SK-N-SH treated with all-trans-retinoic acid at 6 μM for 48 hours (cell line): ENCODE measurements at regions not wholly inside any gene's neighbourhood (a gene's known extent, or its start where the extent isn't known, plus 50 kb on each side); places are given as distances from the start of the nearest gene placed in this dataset.

Experiments
- ARNTL ChIP-seq: fragments of 450-650 bp; formaldehyde crosslinking; IDR thresholded peaks from 2 replicates; pipeline ENCODE4 v1.5.0; 2020; ENCODE audit warnings: low read depth, mild to moderate bottlenecking, moderate library complexity, borderline replicate concordance
- BACH2 ChIP-seq: fragments of 250-450 bp; sonication (Bioruptor Pico); IDR thresholded peaks from 2 replicates; pipeline ENCODE4 v1.9.0; 2021; ENCODE audit warnings: mild to moderate bottlenecking, borderline replicate concordance
- GLIS3 ChIP-seq: fragments of 250-450 bp; sonication (Bioruptor Pico); IDR thresholded peaks from 2 replicates; pipeline ENCODE4 v1.5.0; 2020; ENCODE audit warnings: mild to moderate bottlenecking, moderate library complexity
- PATZ1 ChIP-seq: fragments of 250-450 bp; sonication (Bioruptor Pico); IDR thresholded peaks from 2 replicates; pipeline ENCODE4 v1.8.0; 2020; ENCODE audit warnings: mild to moderate bottlenecking, moderate library complexity, borderline replicate concordance
- PPARA ChIP-seq: fragments of 250-450 bp; sonication (Bioruptor Pico); IDR thresholded peaks from 2 replicates; pipeline ENCODE4 v1.5.0; 2020; ENCODE audit warnings: mild to moderate bottlenecking, borderline replicate concordance
- TCF4 ChIP-seq: fragments of 250-450 bp; sonication (Bioruptor Pico); IDR thresholded peaks from 2 replicates; pipeline ENCODE4 v1.8.0; 2021; ENCODE audit warnings: mild to moderate bottlenecking, moderate library complexity, borderline replicate concordance
- TOX ChIP-seq: fragments of 250-450 bp; sonication (Bioruptor Pico); IDR thresholded peaks from 2 replicates; pipeline ENCODE4 v1.8.0; 2021; ENCODE audit warnings: mild to moderate bottlenecking, moderate library complexity, borderline replicate concordance
- TSHZ2 ChIP-seq: fragments of 250-450 bp; sonication (Bioruptor Pico); IDR thresholded peaks from 2 replicates; pipeline ENCODE4 v1.5.0; 2020; ENCODE audit warnings: mild to moderate bottlenecking, moderate library complexity
- ZFP3 ChIP-seq: fragments of 250-450 bp; sonication (Bioruptor Pico); IDR thresholded peaks from 2 replicates; pipeline ENCODE4 v1.5.0; 2020; ENCODE audit warnings: mild to moderate bottlenecking, moderate library complexity
- ZFP30 ChIP-seq: fragments of 450-650 bp; formaldehyde crosslinking; IDR thresholded peaks from 2 replicates; pipeline ENCODE4 v1.5.0; 2022; ENCODE audit warnings: mild to moderate bottlenecking, moderate library complexity
- ZNF8 ChIP-seq: fragments of 450-650 bp; formaldehyde crosslinking; IDR thresholded peaks from 2 replicates; pipeline ENCODE4 v1.5.0; 2020; ENCODE audit warnings: mild to moderate bottlenecking, moderate library complexity

DNA sequence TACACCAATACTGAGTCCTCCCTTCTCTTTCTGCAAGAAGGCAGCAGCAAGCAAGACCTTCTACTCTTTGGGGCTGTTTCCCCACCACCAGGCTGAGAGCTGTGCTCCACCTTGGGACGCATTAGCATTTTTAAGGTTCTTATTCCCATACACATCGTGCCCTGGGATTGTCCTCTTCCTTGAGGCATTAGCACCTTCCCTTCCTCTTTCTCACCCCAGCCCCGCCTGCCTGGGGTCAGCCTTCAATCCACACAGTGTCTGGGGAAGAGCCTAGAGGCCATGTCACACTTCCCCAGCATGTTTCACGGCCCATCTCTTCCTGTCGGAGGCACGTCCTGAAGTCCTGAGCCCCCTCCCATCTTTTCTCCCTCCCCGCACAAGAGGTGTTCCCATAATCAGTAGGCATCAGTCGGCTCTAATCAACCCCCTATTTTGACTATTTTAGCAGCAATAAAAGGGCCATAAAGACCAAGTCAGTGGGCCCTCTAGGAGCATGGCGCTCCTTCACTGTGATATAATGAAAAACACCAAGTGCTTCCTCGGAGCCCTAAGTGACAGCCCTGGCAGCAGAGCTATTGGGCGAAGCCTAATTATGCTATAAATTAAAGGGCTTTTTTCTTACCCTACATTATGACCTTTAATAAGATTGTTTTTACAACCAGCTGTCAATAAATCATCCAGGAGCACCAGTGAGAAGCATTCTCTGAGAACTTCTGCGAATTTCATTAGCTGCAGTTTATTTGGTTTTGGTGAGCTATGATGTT lies 55.0 kb upstream of the PKDCC start:
- TF ChIP-seq ZFP3 (CRISPR knock-in tag) (no peak), TCF4 (CRISPR knock-in tag) (no peak), ARNTL (no peak), PATZ1 (CRISPR knock-in tag) (no peak), TSHZ2 (CRISPR knock-in tag) (no peak), PPARA (CRISPR knock-in tag) (no peak), TOX (CRISPR knock-in tag) (no peak), BACH2 (CRISPR knock-in tag) (no peak), GLIS3 (CRISPR knock-in tag) (no peak), ZFP30 (CRISPR knock-in tag) (no peak), ZNF8 (CRISPR knock-in tag) (no peak)
